ENCODE measurements at regions not wholly inside any gene's neighbourhood (a gene's known extent, or its start where the extent isn't known, plus 50 kb on each side); places are given as distances from the start of the nearest gene placed in this dataset.

DNA sequence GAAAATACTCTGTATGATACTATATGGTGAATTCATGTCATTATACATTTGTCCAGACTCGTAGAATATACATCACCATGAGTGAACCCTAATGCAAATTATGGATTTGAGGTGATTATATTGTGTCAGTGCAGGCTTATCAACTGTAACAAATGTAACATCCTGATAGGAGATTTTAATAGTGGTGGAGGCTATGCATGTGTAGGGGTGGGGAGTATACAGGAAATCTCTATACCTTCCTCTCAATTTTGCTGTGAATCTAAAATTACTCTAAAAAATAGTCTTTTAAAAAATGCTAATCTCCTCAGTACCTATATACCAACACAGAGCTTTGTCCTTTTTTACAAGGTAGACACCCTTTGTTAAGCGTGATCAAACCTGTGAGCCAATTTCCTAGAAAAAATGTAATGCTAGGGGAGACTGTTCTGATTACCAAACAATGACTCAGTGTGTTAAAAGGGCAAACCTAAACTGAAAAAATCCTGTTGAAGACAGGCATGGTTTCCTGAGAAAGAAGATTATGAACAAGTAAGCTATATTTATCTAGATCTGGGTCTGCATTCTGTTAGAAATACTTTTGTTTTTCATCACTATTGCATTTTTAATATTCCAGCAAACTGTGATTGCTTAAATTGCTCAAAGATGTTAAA lies 170.9 kb downstream of the DUSP6 start:
- no peak for DNase-seq

- no peak for DNase-seq
Measured at GRCh38 chr12:89180496-89180895, 171.8 kb downstream of the DUSP6 start.

DNA sequence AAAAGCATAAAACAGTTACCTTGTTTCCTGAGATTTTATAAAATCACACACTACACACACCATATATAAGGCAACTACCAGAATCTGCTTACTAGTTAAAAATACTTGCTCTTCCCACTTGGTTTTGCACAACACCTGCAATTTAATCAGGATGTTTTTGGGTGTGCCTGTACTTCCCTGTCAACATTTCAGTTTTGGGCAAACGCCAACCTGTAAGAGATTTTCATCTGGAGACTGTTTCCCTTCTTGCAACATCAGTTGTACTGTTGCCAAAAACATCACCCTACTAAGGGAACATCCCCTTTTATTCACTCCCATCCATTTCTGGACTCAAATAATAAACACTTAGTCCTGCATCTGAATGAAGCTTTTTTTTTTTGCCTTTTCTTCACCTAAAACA lies 172.3 kb downstream of the DUSP6 start:
- no peak for DNase-seq

DNA sequence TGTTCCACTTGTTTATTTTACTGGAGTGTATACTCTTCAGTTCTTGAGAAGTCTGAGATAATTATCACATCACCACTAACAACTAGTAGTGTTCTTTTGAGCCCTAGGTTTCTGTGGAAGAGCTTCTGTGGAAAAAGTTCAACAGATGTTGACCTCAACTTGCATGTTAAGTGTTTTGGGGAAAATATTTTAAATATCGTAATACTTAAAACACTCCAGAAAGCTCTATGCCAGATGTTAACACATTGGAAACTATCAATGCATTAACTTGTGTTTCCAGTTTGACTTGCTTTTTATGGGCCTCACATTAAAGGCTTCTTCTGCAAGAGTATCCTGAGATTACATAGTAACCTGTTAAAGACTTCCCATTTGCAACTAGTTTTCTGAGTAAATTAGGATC lies 173.1 kb downstream of the DUSP6 start:
- no peak for DNase-seq

DNA sequence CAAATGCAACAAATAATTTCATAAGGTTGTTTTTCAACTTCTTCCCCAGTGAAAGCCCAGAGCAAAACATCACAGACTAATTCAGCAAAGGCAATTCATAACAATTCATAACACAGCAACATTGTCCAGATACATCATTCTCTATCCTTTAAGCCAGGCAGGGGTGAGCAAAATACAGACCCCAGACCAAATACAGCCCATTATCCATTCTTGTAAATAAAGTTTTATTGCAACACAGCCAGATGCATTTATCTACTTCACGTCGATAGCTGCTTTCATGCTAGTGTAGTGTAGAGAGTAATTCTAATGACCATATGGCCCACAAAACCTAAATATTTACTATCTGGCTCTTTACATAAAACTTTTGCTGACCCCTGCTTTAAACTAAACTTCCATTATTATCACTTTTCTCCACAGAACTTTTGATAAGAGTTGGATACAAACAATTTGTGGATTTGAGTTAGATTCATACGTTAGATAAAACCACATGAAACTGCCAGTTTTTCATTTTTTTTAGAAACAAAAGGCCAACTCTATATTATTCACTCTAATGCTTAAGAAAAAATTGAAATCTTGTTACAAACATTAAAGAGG lies 174.4 kb downstream of the DUSP6 start:
- DNase-seq = no peak

DNA sequence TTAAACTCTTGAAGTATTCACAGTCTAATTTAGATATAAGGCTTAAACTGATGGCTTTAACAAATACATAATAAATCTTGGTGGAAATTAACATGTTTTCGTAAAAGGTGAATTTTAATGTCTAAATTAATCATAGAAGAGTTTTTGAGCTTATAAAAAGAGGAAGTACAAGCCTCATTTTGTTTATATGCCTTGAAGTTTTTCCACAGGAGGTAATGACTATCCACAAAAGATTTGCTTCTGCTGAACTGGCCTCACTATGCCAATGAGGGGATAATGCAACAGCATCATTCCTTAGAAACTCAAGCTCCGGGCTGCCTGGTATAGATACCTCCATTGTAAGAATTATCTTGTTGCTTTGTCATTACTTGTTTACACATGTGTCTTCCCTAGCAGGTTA lies 175.6 kb downstream of the DUSP6 start:
- no peak for DNase-seq

- DNase-seq = no peak
Measured at GRCh38 chr12:89173678-89174077, 178.6 kb downstream of the DUSP6 start.

DNA sequence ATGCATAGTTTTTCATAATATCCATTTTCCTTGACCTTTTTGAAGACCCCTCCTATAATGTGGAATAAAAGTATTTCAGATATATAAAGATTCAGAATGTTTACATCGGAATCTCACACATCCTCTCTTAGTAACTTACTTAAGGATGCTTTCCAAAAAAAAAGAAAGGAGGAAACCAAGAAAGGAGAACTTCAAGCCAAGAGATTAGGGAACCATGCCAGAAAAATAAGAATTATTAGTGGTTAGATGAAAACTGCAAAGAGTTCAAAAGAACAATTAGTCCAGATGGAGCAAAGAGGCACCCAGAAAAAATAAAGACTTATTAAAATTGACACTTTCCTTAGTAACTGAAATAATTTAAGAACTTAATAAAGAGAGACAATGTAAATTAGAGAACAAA lies 179.2 kb downstream of the DUSP6 start:
- no peak for DNase-seq

- no peak for DNase-seq
Measured at GRCh38 chr12:89172224-89172623, 180.1 kb downstream of the DUSP6 start.

DNA sequence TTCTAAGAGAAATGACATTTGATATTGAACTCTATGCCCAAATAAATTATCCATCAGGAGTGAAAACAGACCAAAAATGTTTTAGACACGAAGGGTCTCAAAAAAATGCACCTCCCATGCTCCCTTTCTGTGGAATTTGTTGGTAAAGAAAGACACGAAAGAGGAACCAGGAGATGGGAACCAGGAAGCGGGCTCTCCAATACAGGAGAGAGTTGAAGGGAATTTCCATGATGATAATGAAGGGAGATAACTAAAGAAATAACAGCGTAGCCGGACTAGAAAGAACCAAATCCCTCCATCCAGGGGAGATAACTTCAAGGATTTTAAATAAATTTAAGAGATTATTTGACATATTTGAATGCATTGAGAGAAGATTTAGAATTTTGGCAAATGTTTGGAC lies 183.0 kb downstream of the DUSP6 start:
- DNase-seq = no peak

- no peak for DNase-seq
Measured at GRCh38 chr12:89167986-89168385, 184.3 kb downstream of the DUSP6 start.

GRCh38 chr12:89166525-89166934 lies 185.8 kb downstream of the DUSP6 start:
- no peak for DNase-seq

GRCh38 chr12:89166121-89166520 lies 186.2 kb downstream of the DUSP6 start:
- DNase-seq = no peak

DNA sequence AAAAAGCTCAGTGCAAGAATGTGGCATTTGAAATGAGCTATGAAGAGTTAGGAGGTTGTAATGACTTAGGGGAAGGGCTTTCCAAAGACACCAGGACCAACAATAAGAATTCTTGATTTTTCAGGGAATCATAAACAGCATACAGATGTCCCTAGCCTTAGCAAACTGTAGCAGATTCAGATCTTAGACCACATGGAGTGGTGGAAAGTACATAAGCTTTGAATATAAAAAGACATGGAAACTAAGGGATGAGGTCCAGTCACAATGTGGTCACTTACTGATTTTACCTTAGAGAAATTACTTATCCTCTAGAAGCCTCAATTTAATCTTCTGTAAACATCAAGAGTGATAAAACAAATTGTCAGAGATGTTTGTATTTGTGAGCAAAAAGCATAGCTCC lies 186.6 kb downstream of the DUSP6 start:
- DNase-seq = no peak

- DNase-seq = no peak
Measured at GRCh38 chr12:89163918-89164317, 188.4 kb downstream of the DUSP6 start.

DNA sequence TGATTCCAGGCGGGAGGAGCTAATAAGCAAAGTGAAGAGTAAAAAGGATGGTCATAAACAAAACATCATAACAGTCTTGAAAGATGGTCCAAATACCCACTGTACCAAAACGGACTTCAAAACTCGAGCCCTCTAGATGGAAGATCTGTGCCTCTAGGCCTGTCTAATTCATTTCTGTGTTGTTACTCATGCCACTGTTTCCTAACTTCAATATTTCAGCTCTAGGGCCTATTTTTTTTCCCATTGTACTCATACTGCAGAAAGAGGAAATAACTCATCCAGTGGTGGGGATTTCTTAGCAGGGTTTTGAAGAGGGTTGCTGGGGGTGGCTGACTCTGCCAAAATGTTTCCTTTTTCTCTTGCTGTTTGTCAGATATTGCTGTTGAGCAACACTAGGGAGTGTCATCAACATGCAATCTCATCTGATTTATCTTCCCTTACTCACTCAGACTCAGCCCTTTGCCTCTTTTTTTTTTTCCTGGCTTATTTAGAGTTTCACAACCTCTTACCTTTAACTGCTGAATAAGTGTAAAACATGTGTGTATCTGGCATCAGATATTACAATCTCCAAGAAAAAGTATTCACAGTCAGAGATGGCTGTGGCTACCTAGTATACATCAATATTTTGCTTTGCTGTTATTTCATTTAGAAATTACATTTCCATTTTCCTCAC lies 189.6 kb downstream of the DUSP6 start:
- no peak for DNase-seq

DNA sequence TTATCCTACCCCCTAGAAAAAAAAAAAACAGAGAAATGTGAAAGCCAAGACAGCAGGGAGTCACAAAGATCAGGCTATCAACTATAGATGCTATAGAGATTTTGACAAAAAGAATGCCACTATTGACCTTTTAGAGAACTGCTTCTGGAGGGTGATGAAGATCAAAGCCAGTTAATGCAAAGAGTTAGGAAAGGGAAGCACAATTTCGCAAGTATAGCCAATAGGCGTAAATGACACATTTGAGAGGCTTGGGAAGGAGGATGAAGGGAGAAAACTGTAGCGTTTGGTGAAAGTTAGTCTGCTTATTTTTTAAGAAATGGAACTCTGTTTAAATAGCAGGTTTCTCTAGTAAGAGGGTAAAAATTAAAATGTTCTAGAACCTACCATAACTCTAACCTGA lies 190.7 kb downstream of the DUSP6 start:
- no peak for DNase-seq

DNA sequence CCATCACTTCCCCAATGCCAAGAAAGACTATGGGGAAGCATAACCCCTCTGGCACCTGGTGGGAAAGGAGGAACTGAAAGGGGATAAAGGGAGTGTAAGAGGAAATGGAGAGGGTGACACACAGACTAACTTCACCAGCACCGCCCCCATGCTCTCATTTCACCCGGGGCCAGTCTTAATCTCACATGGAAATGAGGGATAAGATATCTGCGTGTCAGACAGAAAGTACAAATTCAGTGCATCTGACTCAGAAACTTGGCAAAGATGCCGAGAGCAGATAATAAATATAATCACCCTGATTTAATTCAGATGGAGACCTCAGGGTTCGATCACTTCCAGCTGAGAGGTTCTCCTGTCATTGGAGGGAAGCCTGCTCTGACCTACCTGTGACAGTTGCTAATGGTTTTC lies 191.6 kb downstream of the DUSP6 start:
- DNase-seq = no peak

GRCh38 chr12:89157413-89157812 lies 194.9 kb downstream of the DUSP6 start:
- DNase-seq = no peak

DNA sequence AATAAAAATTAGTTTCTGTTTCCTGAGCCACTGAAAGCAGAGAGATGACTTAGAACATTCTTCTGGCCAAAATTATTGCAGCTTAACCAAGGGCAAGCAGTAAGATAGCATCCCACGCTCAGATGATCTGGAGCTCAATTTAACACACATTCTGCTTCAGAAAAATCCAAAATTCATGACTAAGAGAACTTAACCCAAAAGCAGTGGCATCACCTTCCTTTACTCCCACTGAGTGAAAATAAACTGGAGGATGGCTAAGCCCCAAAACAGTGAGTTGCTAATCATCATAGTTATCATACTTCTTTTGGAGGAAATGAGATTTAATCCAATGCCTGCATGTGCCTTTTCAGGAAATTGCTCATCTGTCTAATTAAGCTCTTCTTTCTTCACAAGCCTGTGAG lies 195.4 kb downstream of the DUSP6 start:
- no peak for DNase-seq

DNA sequence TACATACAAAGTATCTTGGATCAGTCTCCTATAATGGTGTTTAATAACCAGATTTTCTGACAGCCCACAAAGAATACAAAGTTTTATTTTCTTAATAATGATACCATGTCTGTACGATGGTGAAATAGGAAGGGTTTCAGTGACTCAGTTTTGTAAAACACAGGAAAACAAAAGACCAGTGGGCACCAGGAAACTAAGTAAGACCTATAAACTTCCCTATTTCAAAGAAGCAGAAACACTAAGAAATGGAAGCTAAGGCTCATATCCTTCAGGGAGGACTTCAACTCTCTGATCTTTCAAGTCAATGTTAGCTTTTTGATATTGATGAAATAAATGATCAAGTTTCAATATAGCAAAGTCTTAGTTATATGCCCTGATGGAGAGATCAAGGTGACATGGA lies 196.0 kb downstream of the DUSP6 start:
- no peak for DNase-seq

DNA sequence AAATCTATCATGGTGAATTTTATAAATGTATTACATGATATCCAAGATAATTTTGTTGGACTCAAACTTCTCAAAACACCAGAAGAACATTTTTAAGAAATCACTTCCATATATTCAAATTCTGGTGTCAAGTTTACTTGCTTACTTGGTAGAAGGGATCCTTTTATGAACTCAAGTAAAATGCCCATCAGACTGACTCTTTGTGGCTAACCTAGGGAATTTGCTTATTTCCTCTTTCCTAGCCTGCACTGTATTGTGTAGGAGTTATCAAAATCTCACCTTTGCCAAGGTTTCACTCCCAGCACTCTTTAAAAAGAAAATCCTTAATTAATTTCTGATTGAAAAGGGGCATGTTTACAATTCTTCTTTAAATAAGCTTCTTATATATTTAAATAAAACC lies 196.5 kb downstream of the DUSP6 start:
- no peak for DNase-seq

DNA sequence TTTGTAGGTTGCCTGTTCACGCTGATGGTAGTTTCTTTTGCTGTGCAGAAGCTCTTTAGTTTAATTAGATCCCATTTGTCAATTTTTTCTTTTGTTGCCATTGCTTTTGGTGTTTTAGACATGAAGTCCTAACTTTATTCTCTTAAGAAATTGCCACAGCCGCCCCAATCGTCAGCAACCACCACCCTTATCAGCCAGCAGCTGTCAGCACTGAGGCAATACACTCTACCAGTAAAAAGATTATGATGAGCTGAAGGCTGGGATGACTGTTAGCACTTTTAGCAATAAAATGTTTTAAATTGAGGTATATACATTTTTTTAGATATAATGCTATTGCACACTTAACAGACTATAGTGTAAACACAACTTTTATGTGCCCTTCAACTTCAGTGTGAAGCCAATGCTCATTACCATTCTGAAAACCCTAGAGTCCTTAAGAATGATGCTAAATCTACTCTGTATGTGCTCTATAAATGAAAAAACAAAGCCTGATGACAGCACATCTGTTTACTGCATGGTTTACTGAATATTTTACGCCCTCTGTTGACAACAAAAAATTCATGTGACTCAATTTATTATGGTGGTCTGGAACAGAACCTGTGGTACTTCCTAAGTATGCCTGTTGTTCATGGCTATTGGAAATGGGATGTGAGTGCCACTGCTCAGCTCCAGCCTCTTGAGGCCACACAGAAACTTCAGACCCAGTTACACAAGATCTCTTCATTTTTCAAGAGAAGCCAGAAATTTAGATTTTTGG lies 197.4 kb downstream of the DUSP6 start:
- no peak for DNase-seq

- no peak for DNase-seq
Measured at GRCh38 chr12:89153341-89153740, 199.0 kb downstream of the DUSP6 start.

All from NCI-H1694 treated with DMSO at 0.1 percent for 48 hours (cell line).